Fibroblast of lung (primary cell): ENCODE measurements at regions not wholly inside any gene's neighbourhood (a gene's known extent, or its start where the extent isn't known, plus 50 kb on each side); places are given as distances from the start of the nearest gene placed in this dataset.

Source experiments
- DNase-seq, 2 donors: peaks; one replicate each; pipeline versions ENCODE4 v3.0.0 to v3.0.0-alpha.2; 2010; ENCODE audit warnings: low read depth in 2 of 2
- H2AFZ ChIP-seq: 2 replicates; pipeline ENCODE4 v1.5.1; 2012; ENCODE audit warnings: low read length, control low read depth, inconsistent platforms
- H3K27ac ChIP-seq: 2 replicates; pipeline ENCODE4 v1.5.1; 2011; ENCODE audit warnings: low read length, control low read depth; ENCODE audit not compliant: insufficient read depth
- H3K27me3 ChIP-seq: 2 replicates; pipeline ENCODE4 v1.5.1; 2011; ENCODE audit warnings: mild to moderate bottlenecking, low read length; ENCODE audit not compliant: control insufficient read depth, insufficient read depth
- H3K36me3 ChIP-seq: 2 replicates; pipeline ENCODE4 v1.5.1; 2011; ENCODE audit warnings: low read length; ENCODE audit not compliant: control insufficient read depth, insufficient read depth
- H3K4me1 ChIP-seq: 2 replicates; pipeline ENCODE4 v1.5.1; 2011; ENCODE audit warnings: low read length; ENCODE audit not compliant: control insufficient read depth, insufficient read depth; ENCODE audit errors: extremely low read depth
- H3K4me2 ChIP-seq: 2 replicates; pipeline ENCODE4 v1.5.1; 2011; ENCODE audit warnings: low read length, control low read depth; ENCODE audit not compliant: insufficient read depth; ENCODE audit errors: extremely low read depth
- H3K4me3 ChIP-seq, 4 experiments: fragments of 200-600 bp in 1 of 4; sonication (generic) in 1 of 4; replicated peaks in 1 of 4; 2 replicates each; pipeline ENCODE4 v1.5.1; 2011 to 2016; ENCODE audit warnings: low read length in 4 of 4, low read depth in 3 of 4, mild to moderate bottlenecking in 3 of 4, control low read depth in 2 of 4, inconsistent platforms in 1 of 4, mixed read lengths in 1 of 4; ENCODE audit not compliant: insufficient read depth in 1 of 4; ENCODE audit errors: control extremely low read depth in 1 of 4
- H3K79me2 ChIP-seq: 2 replicates; pipeline ENCODE4 v1.5.1; 2012; ENCODE audit warnings: mild to moderate bottlenecking, low read length, inconsistent platforms; ENCODE audit not compliant: control insufficient read depth, insufficient read depth
- H3K9ac ChIP-seq: 2 replicates; pipeline ENCODE4 v1.5.1; 2011; ENCODE audit warnings: mild to moderate bottlenecking, low read length, control low read depth; ENCODE audit not compliant: insufficient read depth
- H3K9me3 ChIP-seq: 2 replicates; pipeline ENCODE4 v1.5.1; 2012; ENCODE audit warnings: low read depth, low read length; ENCODE audit not compliant: control insufficient read depth, insufficient read depth
- H4K20me1 ChIP-seq: 2 replicates; pipeline ENCODE4 v1.5.1; 2011; ENCODE audit warnings: low read length; ENCODE audit not compliant: control insufficient read depth, insufficient read depth; ENCODE audit errors: extremely low read depth
- CTCF ChIP-seq, 2 donors: IDR thresholded peaks in 1 of 2; conservative IDR thresholded peaks in 1 of 2; 1 replicate in 1 of 2; 2 replicates in 1 of 2; pipeline ENCODE4 v1.5.1; 2011 to 2012; ENCODE audit warnings: low read length in 2 of 2, control low read depth in 1 of 2, inconsistent platforms in 1 of 2, low read depth in 1 of 2, mild to moderate bottlenecking in 1 of 2
- EZH2 ChIP-seq: IDR thresholded peaks from 2 replicates; pipeline ENCODE4 v1.5.1; 2012; ENCODE audit warnings: low read length, control low read depth, mild to moderate bottlenecking; ENCODE audit errors: missing control alignments

GRCh38 chr9:104260004-104260403, 165.9 kb downstream of the SMC2 start:
- Histone ChIP-seq H2AFZ (no peak overlapping the region), H4K20me1 (no peaks in the 10 kb centered on the region), H3K79me2 (no peaks in the 10 kb centered on the region), H3K4me2 (no peak overlapping the region), H3K36me3 (no peaks in the 10 kb centered on the region), H3K4me1 (no peaks in the 10 kb centered on the region), H3K9me3 (no peaks in the 10 kb centered on the region), H3K9ac (no peak overlapping the region), H3K27me3 (no peaks in the 10 kb centered on the region), H3K27ac (no peak overlapping the region), H3K4me3 (no peak overlapping the region)
- DNase-seq, result no peak
- no peak for TF ChIP-seq CTCF (conservative IDR thresholded peaks at IDR 0.05 in 1 of 2, IDR thresholded peaks at IDR 0.05 in 1 of 2; ENCODE audit: low read depth in 1 of 2, low read length in 2 of 2)
- TF ChIP-seq EZH2, result no peak

- H3K4me3 ChIP-seq, result no peak overlapping the region
- TF ChIP-seq CTCF (conservative IDR thresholded peaks at IDR 0.05 in 1 of 2, IDR thresholded peaks at IDR 0.05 in 1 of 2; ENCODE audit: low read depth in 1 of 2, low read length in 2 of 2), result no peak
- no peak for TF ChIP-seq EZH2
- H3K4me1 ChIP-seq, result no peaks in the 10 kb centered on the region
- H3K27me3 ChIP-seq, result no peaks in the 10 kb centered on the region
- H3K79me2 ChIP-seq, result no peaks in the 10 kb centered on the region
- H3K9ac ChIP-seq, result no peak overlapping the region
- no peak overlapping the region for H3K27ac ChIP-seq
- H4K20me1 ChIP-seq, result no peaks in the 10 kb centered on the region
- DNase-seq, result no peak
- H3K4me2 ChIP-seq, result no peak overlapping the region
- no peaks in the 10 kb centered on the region for H3K36me3 ChIP-seq
- H3K9me3 ChIP-seq, result no peaks in the 10 kb centered on the region
- H2AFZ ChIP-seq, result no peak overlapping the region
Observed at GRCh38 chr9:104263942-104264341, 169.8 kb downstream of the SMC2 start.

GRCh38 chr9:104264431-104264830, 170.3 kb downstream of the SMC2 start:
- Histone ChIP-seq H3K79me2 (no peaks in the 10 kb centered on the region), H2AFZ (no peak overlapping the region), H3K9ac (no peak overlapping the region), H3K9me3 (no peaks in the 10 kb centered on the region), H3K27me3 (no peaks in the 10 kb centered on the region), H3K4me2 (no peak overlapping the region), H3K4me1 (no peaks in the 10 kb centered on the region), H4K20me1 (no peaks in the 10 kb centered on the region), H3K27ac (no peak overlapping the region), H3K36me3 (no peaks in the 10 kb centered on the region), H3K4me3 (no peak overlapping the region)
- no peak for DNase-seq
- TF ChIP-seq EZH2, result no peak
- no peak for TF ChIP-seq CTCF (conservative IDR thresholded peaks at IDR 0.05 in 1 of 2, IDR thresholded peaks at IDR 0.05 in 1 of 2; ENCODE audit: low read depth in 1 of 2, low read length in 2 of 2)
